Liver (tissue), 3 donors: ENCODE measurements at regions not wholly inside any gene's neighbourhood (a gene's known extent, or its start where the extent isn't known, plus 50 kb on each side); places are given as distances from the start of the nearest gene placed in this dataset.

ENCODE experiments used
- EGR1 ChIP-seq, 2 donors: IDR thresholded peaks; 2 replicates each; pipeline ENCODE4 v1.6.1; 2016 to 2018; ENCODE audit warnings: antibody characterized with exemption in 2 of 2, low read depth in 2 of 2
- FOXA1 ChIP-seq: IDR thresholded peaks from 2 replicates; pipeline ENCODE4 v1.6.1; 2016; ENCODE audit warnings: antibody characterized with exemption
- GABPA ChIP-seq, 2 donors: IDR thresholded peaks in 1 of 2; conservative IDR thresholded peaks in 1 of 2; 2 replicates each; pipeline ENCODE4 v1.6.1; 2016; ENCODE audit warnings: antibody characterized with exemption in 2 of 2, mild to moderate bottlenecking in 1 of 2, moderate library complexity in 1 of 2
- JUND ChIP-seq, 2 donors: IDR thresholded peaks; 2 replicates each; pipeline ENCODE4 v1.6.1; 2016; ENCODE audit warnings: antibody characterized with exemption in 2 of 2
- RAD21 ChIP-seq, 2 donors: IDR thresholded peaks; 2 replicates each; pipeline ENCODE4 v1.6.1; 2016; ENCODE audit warnings: antibody characterized with exemption in 2 of 2, mild to moderate bottlenecking in 2 of 2
- RXRA ChIP-seq, 2 donors: IDR thresholded peaks; 2 replicates each; pipeline ENCODE4 v1.6.1; 2017 to 2018; ENCODE audit warnings: antibody characterized with exemption in 2 of 2, mild to moderate bottlenecking in 1 of 2
- SP1 ChIP-seq: IDR thresholded peaks from 2 replicates; pipeline ENCODE4 v1.6.1; 2018; ENCODE audit warnings: antibody characterized with exemption, mild to moderate bottlenecking
- TAF1 ChIP-seq: conservative IDR thresholded peaks from 2 replicates; pipeline ENCODE4 v1.6.1; 2016; ENCODE audit warnings: antibody characterized with exemption, mild to moderate bottlenecking
- YY1 ChIP-seq: IDR thresholded peaks from 2 replicates; pipeline ENCODE4 v1.6.1; 2016; ENCODE audit warnings: antibody characterized with exemption, mild to moderate bottlenecking
- TF ChIP-seq, protein P1 (sequence below): fragments of 150-350 bp; IDR thresholded peaks from 2 replicates; pipeline ENCODE4 v1.5.1; 2017; ENCODE audit warnings: improper control_type of control experiment, low read depth, low read length; ENCODE audit not compliant: missing input control
- TF ChIP-seq, protein P2 (sequence below): IDR thresholded peaks from 2 replicates; pipeline ENCODE4 v1.6.1; 2016; ENCODE audit warnings: antibody characterized with exemption
- TF ChIP-seq, protein P3 (sequence below): IDR thresholded peaks from 2 replicates; pipeline ENCODE4 v1.6.1; 2016; ENCODE audit warnings: antibody characterized with exemption, mild to moderate bottlenecking
- TF ChIP-seq, protein P4 (sequence below): IDR thresholded peaks from 2 replicates; pipeline ENCODE4 v1.6.1; 2016; ENCODE audit warnings: antibody characterized with exemption
- donor health status: healthy.
- donor health status: healthy.

DNA sequence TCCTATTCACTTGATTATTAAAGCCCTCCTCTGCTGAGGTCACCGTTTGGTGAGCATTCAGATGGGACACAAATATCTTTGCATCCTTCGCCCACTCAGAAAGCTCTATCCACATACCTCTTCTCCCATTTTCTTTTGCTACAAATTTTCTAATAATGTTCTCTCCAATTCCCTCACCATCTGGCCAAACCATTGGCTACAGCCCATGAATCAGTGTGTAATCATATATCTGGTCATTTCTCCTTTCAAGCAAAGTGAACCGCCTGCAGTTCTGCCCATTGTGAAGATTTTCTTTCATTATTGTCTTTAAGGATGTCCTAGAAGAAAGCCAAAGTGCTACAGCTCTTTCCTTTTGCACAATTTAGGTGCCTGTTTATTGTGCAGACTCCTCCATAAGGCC is 54.2 kb upstream of the DAPK1 start:
- TF ChIP-seq, protein P1, sequence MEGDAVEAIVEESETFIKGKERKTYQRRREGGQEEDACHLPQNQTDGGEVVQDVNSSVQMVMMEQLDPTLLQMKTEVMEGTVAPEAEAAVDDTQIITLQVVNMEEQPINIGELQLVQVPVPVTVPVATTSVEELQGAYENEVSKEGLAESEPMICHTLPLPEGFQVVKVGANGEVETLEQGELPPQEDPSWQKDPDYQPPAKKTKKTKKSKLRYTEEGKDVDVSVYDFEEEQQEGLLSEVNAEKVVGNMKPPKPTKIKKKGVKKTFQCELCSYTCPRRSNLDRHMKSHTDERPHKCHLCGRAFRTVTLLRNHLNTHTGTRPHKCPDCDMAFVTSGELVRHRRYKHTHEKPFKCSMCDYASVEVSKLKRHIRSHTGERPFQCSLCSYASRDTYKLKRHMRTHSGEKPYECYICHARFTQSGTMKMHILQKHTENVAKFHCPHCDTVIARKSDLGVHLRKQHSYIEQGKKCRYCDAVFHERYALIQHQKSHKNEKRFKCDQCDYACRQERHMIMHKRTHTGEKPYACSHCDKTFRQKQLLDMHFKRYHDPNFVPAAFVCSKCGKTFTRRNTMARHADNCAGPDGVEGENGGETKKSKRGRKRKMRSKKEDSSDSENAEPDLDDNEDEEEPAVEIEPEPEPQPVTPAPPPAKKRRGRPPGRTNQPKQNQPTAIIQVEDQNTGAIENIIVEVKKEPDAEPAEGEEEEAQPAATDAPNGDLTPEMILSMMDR, result no peak
- no peak for TF ChIP-seq SP1
- no peak for TF ChIP-seq FOXA1
- TF ChIP-seq EGR1 (IDR thresholded peaks at IDR 0.05; ENCODE audit: low read depth in 2 of 2), result no peak
- TF ChIP-seq, protein P2, sequence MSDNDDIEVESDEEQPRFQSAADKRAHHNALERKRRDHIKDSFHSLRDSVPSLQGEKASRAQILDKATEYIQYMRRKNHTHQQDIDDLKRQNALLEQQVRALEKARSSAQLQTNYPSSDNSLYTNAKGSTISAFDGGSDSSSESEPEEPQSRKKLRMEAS, result no peak
- TF ChIP-seq, protein P3, sequence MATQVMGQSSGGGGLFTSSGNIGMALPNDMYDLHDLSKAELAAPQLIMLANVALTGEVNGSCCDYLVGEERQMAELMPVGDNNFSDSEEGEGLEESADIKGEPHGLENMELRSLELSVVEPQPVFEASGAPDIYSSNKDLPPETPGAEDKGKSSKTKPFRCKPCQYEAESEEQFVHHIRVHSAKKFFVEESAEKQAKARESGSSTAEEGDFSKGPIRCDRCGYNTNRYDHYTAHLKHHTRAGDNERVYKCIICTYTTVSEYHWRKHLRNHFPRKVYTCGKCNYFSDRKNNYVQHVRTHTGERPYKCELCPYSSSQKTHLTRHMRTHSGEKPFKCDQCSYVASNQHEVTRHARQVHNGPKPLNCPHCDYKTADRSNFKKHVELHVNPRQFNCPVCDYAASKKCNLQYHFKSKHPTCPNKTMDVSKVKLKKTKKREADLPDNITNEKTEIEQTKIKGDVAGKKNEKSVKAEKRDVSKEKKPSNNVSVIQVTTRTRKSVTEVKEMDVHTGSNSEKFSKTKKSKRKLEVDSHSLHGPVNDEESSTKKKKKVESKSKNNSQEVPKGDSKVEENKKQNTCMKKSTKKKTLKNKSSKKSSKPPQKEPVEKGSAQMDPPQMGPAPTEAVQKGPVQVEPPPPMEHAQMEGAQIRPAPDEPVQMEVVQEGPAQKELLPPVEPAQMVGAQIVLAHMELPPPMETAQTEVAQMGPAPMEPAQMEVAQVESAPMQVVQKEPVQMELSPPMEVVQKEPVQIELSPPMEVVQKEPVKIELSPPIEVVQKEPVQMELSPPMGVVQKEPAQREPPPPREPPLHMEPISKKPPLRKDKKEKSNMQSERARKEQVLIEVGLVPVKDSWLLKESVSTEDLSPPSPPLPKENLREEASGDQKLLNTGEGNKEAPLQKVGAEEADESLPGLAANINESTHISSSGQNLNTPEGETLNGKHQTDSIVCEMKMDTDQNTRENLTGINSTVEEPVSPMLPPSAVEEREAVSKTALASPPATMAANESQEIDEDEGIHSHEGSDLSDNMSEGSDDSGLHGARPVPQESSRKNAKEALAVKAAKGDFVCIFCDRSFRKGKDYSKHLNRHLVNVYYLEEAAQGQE, result no peak
- TF ChIP-seq, protein P4, sequence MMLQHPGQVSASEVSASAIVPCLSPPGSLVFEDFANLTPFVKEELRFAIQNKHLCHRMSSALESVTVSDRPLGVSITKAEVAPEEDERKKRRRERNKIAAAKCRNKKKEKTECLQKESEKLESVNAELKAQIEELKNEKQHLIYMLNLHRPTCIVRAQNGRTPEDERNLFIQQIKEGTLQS, result no peak
- TF ChIP-seq GABPA (IDR thresholded peaks at IDR 0.05 in 1 of 2, conservative IDR thresholded peaks at IDR 0.05 in 1 of 2), result no peak
- no peak for TF ChIP-seq RAD21 (IDR thresholded peaks at IDR 0.05)
- no peak for TF ChIP-seq TAF1
- no peak for TF ChIP-seq JUND (IDR thresholded peaks at IDR 0.05)
- TF ChIP-seq YY1, result no peak
- no peak for TF ChIP-seq RXRA (IDR thresholded peaks at IDR 0.05)
